ENCODE measurements at regions not wholly inside any gene's neighbourhood (a gene's known extent, or its start where the extent isn't known, plus 50 kb on each side); places are given as distances from the start of the nearest gene placed in this dataset.

GRCh38 chr5:138698713-138699112 lies 54.5 kb upstream of the CTNNA1 start:
- TF ChIP-seq, protein P1, sequence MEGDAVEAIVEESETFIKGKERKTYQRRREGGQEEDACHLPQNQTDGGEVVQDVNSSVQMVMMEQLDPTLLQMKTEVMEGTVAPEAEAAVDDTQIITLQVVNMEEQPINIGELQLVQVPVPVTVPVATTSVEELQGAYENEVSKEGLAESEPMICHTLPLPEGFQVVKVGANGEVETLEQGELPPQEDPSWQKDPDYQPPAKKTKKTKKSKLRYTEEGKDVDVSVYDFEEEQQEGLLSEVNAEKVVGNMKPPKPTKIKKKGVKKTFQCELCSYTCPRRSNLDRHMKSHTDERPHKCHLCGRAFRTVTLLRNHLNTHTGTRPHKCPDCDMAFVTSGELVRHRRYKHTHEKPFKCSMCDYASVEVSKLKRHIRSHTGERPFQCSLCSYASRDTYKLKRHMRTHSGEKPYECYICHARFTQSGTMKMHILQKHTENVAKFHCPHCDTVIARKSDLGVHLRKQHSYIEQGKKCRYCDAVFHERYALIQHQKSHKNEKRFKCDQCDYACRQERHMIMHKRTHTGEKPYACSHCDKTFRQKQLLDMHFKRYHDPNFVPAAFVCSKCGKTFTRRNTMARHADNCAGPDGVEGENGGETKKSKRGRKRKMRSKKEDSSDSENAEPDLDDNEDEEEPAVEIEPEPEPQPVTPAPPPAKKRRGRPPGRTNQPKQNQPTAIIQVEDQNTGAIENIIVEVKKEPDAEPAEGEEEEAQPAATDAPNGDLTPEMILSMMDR (IDR thresholded peaks at IDR 0.05; ENCODE audit: extremely low read depth, low read depth, low read length): no peak
- Histone ChIP-seq H4K20me1 (ENCODE audit: insufficient read depth, low read length) (no peaks in the 10 kb centered on the region), H3K4me2 (ENCODE audit: insufficient read depth, low read length) (no peak overlapping the region), H3K27ac (ENCODE audit: low read depth, low read length) (no peak overlapping the region), H3K4me3 (ENCODE audit: insufficient read depth, low read length) (no peak overlapping the region), H3K9me3 (ENCODE audit: low read depth, low read length) (no peaks in the 10 kb centered on the region), H3K36me3 (ENCODE audit: insufficient read depth, low read length) (no peaks in the 10 kb centered on the region), H3K27me3 (ENCODE audit: insufficient read depth, low read length) (no peaks in the 10 kb centered on the region), H3K4me1 (ENCODE audit: insufficient read depth, low read length) (peaks cover 14% of the 10 kb centered on the region), H3K79me2 (ENCODE audit: insufficient read depth, low read length) (no peaks in the 10 kb centered on the region), H2AFZ (ENCODE audit: low read length) (no peak overlapping the region)
- DNase-seq (ENCODE audit: insufficient read length, low spot score, missing footprints): no peak

DNA sequence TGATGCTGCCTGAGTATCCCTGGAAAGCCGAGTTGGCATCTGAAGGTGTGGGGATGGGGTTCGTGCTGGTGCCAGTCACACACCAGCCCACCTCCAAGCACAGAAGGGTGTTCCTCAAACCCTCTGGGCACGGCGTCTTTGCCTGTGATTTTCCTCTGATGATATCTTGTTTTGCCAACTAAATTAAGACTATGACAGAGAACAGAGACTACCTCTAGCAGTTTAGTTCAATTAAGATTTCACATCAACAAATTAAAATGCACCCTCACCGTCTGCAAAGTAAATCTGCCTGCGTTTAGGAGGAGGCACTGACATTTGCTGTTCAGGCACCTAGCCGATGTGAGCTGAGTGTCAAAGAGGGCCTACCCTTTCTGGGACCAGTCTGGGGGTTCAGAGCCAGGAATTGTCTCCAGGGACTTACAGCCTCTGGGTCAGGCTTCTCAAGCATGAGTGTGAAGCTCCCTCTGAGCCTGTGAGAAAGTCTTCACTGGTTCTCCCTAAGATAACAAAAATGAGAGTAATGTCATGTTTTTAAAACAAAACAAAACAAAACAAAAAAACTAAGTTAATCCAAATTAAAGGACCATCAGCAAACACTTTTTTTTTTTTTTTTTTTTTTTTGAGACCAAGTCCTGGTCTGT lies 55.4 kb upstream of the CTNNA1 start:
- H3K79me2 ChIP-seq (ENCODE audit: insufficient read depth, low read length): no peaks in the 10 kb centered on the region
- no peak for DNase-seq (ENCODE audit: insufficient read length, low spot score, missing footprints)
- H3K4me1 ChIP-seq (ENCODE audit: insufficient read depth, low read length): peaks cover 14% of the 10 kb centered on the region
- H3K4me2 ChIP-seq (ENCODE audit: insufficient read depth, low read length): no peak overlapping the region
- H3K4me3 ChIP-seq (ENCODE audit: insufficient read depth, low read length): no peak overlapping the region
- H4K20me1 ChIP-seq (ENCODE audit: insufficient read depth, low read length): no peaks in the 10 kb centered on the region
- TF ChIP-seq, protein P1 (IDR thresholded peaks at IDR 0.05; ENCODE audit: extremely low read depth, low read depth, low read length): no peak
- H3K9me3 ChIP-seq (ENCODE audit: low read depth, low read length): no peaks in the 10 kb centered on the region
- H3K27me3 ChIP-seq (ENCODE audit: insufficient read depth, low read length): no peaks in the 10 kb centered on the region
- H2AFZ ChIP-seq (ENCODE audit: low read length): no peak overlapping the region
- H3K27ac ChIP-seq (ENCODE audit: low read depth, low read length): no peak overlapping the region
- H3K36me3 ChIP-seq (ENCODE audit: insufficient read depth, low read length): no peaks in the 10 kb centered on the region

DNA sequence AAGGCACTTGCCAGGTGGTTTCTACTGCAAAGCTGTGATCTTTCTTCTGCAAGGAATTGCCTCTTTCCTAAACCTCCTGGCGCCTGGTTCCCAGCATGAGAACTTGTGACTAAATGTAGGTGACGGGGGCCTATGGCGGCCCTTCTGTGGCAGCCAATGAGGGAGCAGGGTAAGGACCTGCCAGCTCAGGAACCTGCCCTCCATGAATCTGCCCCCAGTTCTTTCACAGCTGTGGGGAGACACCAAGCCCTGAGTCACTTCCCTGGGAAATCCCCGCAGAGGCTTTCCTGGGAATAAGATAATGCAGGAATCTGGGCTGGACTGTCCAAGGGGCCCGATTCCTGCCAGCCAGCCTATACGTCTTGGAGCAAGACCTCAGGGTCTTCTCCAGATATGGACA lies 56.7 kb upstream of the CTNNA1 start:
- Histone ChIP-seq H3K36me3 (ENCODE audit: insufficient read depth, low read length) (no peaks in the 10 kb centered on the region), H3K4me1 (ENCODE audit: insufficient read depth, low read length) (peaks cover 14% of the 10 kb centered on the region), H3K79me2 (ENCODE audit: insufficient read depth, low read length) (no peaks in the 10 kb centered on the region), H3K27me3 (ENCODE audit: insufficient read depth, low read length) (no peaks in the 10 kb centered on the region), H3K4me2 (ENCODE audit: insufficient read depth, low read length) (peak overlapping the region; percentile 40), H2AFZ (ENCODE audit: low read length) (peak overlapping the region; percentile 17), H3K27ac (ENCODE audit: low read depth, low read length) (no peak overlapping the region), H3K4me3 (ENCODE audit: insufficient read depth, low read length) (no peak overlapping the region), H3K9me3 (ENCODE audit: low read depth, low read length) (no peaks in the 10 kb centered on the region), H4K20me1 (ENCODE audit: insufficient read depth, low read length) (no peaks in the 10 kb centered on the region)
- peak; percentile 95 for DNase-seq (ENCODE audit: insufficient read length, low spot score, missing footprints)
- TF ChIP-seq, protein P1 (IDR thresholded peaks at IDR 0.05; ENCODE audit: extremely low read depth, low read depth, low read length): no peak

DNA sequence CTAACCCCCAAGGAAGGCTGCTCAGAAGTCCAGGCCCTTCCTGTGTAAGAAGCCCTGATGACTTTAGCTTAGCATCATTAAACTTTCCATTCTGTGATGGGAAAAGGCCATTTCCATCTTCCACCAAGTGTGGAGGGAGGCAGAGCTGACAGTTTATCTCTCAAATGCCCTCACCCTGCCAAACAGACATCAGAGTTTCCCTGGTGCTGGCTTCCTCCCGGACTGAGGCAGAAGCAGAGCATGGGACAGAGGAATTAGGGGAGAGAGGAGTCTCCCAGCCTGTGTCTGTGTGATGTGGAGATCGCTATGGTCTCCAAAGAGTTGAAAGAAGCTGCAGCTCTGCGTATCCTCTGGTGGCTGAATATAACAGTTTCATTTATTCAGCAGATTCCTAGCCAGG lies 57.4 kb upstream of the CTNNA1 start:
- H3K36me3 ChIP-seq (ENCODE audit: insufficient read depth, low read length): no peaks in the 10 kb centered on the region
- H2AFZ ChIP-seq (ENCODE audit: low read length): no peak overlapping the region
- no peaks in the 10 kb centered on the region for H3K79me2 ChIP-seq (ENCODE audit: insufficient read depth, low read length)
- peaks cover 14% of the 10 kb centered on the region for H3K4me1 ChIP-seq (ENCODE audit: insufficient read depth, low read length)
- DNase-seq (ENCODE audit: insufficient read length, low spot score, missing footprints): no peak
- H3K27me3 ChIP-seq (ENCODE audit: insufficient read depth, low read length): no peaks in the 10 kb centered on the region
- H3K9me3 ChIP-seq (ENCODE audit: low read depth, low read length): no peaks in the 10 kb centered on the region
- no peaks in the 10 kb centered on the region for H4K20me1 ChIP-seq (ENCODE audit: insufficient read depth, low read length)
- no peak overlapping the region for H3K4me2 ChIP-seq (ENCODE audit: insufficient read depth, low read length)
- TF ChIP-seq, protein P1 (IDR thresholded peaks at IDR 0.05; ENCODE audit: extremely low read depth, low read depth, low read length): no peak
- H3K4me3 ChIP-seq (ENCODE audit: insufficient read depth, low read length): no peak overlapping the region
- no peak overlapping the region for H3K27ac ChIP-seq (ENCODE audit: low read depth, low read length)
